ENCODE measurements at regions not wholly inside any gene's neighbourhood (a gene's known extent, or its start where the extent isn't known, plus 50 kb on each side); places are given as distances from the start of the nearest gene placed in this dataset.
A peak's percentile ranks its signal among the peaks of the same experiment; 100 is the strongest.

GRCh38 chr15:98441599-98441998 lies 206.7 kb upstream of the IGF1R start:
- no peak overlapping the region for H3K27ac ChIP-seq
- no peaks in the 10 kb centered on the region for H3K9me3 ChIP-seq
- CTCF ChIA-PET, result interaction anchor here (0.6 to 10.2 kb wide), 42 partner anchors 10 to 1263 kb away, joined by 3 to 115 read pairs (median 4); partner anchors contain the start of genes IGF1R and SYNM
- peaks cover 8% of the 10 kb centered on the region for H3K4me1 ChIP-seq
- no peak overlapping the region for H3K4me2 ChIP-seq
- POLR2A ChIA-PET, result no interaction called here
- ATAC-seq (no peak), DNase-seq (ENCODE audit: low read depth in 1 of 2, low spot score in 1 of 2) (no peak), FAIRE-seq (no peak)
- no peak for TF ChIP-seq POLR2AphosphoS2 (conservative IDR thresholded peaks at IDR 0.05; ENCODE audit: low read length)
- TF ChIP-seq KDM1A (IDR thresholded peaks at IDR 0.05; ENCODE audit: low read depth), result no peak
- no peak for TF ChIP-seq RAD21 (conservative IDR thresholded peaks at IDR 0.05 in 1 of 2, IDR thresholded peaks at IDR 0.05 in 1 of 2)
- TF ChIP-seq GATA3 (IDR thresholded peaks at IDR 0.05; ENCODE audit: borderline replicate concordance), result no peak
- no peak for TF ChIP-seq HES2 (IDR thresholded peaks at IDR 0.05)
- TF ChIP-seq, protein P1, sequence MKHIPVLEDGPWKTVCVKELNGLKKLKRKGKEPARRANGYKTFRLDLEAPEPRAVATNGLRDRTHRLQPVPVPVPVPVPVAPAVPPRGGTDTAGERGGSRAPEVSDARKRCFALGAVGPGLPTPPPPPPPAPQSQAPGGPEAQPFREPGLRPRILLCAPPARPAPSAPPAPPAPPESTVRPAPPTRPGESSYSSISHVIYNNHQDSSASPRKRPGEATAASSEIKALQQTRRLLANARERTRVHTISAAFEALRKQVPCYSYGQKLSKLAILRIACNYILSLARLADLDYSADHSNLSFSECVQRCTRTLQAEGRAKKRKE (CRISPR knock-in tag; IDR thresholded peaks at IDR 0.05; ENCODE audit: low read depth), result no peak
- no peak for TF ChIP-seq JUNB (IDR thresholded peaks at IDR 0.05)
- TF ChIP-seq TFCP2L1 (CRISPR knock-in tag; IDR thresholded peaks at IDR 0.05), result no peak
- TF ChIP-seq EP300 (IDR thresholded peaks at IDR 0.05), result no peak
- WGBS (ENCODE audit: missing lambda C conversion rate), result 31% methylated on average over 5 of the region's 5 CpGs
- no peak overlapping the region for H3K4me3 ChIP-seq

DNA sequence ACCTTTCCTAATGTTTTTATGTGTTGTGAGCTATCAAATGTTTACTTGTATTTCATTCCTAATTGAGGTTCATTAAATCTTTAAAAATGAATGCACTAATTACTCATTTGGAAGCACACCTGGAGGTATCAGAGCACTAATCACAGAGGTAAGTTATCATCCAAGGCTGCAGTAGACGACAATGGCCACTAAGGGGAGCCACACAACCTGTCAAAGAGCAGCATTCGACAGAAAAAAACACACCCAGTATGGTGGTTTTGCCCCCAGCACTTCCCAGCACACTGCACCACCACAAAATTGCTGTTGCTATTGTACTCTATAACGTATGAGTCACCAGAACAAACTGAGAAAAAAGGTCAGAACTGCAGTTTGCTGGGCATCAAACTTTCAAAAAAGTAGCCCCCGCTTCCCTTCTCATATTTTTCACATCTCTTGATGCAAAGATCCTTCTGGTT lies 205.9 kb upstream of the IGF1R start:
- Histone ChIP-seq H3K4me3 (no peak overlapping the region), H3K4me1 (peaks cover 8% of the 10 kb centered on the region), H3K9me3 (no peaks in the 10 kb centered on the region), H3K4me2 (peak overlapping the region; percentile 60), H3K27ac (no peak overlapping the region)
- peak; percentile 80 to 86 for DNase-seq (ENCODE audit: low read depth in 1 of 2, low spot score in 1 of 2)
- TF ChIP-seq BHLHE40 (IDR thresholded peaks at IDR 0.05; ENCODE audit: low read depth, low read length), result no peak
- TF ChIP-seq RFX5 (IDR thresholded peaks at IDR 0.05), result no peak
- no peak for TF ChIP-seq MYC (IDR thresholded peaks at IDR 0.05; ENCODE audit: borderline replicate concordance, low read length)
- TF ChIP-seq NPAS2 (CRISPR knock-in tag; IDR thresholded peaks at IDR 0.05; ENCODE audit: borderline replicate concordance), result no peak
- TF ChIP-seq ZC3H11A (IDR thresholded peaks at IDR 0.05), result no peak
- TF ChIP-seq FOSL2 (IDR thresholded peaks at IDR 0.05), result no peak
- TF ChIP-seq FOSL2 (CRISPR knock-in tag; IDR thresholded peaks at IDR 0.05), result peak; percentile 80
- peak; percentile 86 for TF ChIP-seq SMC3 (IDR thresholded peaks at IDR 0.05)
- TF ChIP-seq, protein P2, sequence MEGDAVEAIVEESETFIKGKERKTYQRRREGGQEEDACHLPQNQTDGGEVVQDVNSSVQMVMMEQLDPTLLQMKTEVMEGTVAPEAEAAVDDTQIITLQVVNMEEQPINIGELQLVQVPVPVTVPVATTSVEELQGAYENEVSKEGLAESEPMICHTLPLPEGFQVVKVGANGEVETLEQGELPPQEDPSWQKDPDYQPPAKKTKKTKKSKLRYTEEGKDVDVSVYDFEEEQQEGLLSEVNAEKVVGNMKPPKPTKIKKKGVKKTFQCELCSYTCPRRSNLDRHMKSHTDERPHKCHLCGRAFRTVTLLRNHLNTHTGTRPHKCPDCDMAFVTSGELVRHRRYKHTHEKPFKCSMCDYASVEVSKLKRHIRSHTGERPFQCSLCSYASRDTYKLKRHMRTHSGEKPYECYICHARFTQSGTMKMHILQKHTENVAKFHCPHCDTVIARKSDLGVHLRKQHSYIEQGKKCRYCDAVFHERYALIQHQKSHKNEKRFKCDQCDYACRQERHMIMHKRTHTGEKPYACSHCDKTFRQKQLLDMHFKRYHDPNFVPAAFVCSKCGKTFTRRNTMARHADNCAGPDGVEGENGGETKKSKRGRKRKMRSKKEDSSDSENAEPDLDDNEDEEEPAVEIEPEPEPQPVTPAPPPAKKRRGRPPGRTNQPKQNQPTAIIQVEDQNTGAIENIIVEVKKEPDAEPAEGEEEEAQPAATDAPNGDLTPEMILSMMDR (IDR thresholded peaks at IDR 0.05), result peak; percentile 97
- TF ChIP-seq TFCP2L1 (CRISPR knock-in tag; IDR thresholded peaks at IDR 0.05), result no peak
- TF ChIP-seq ESRRA (IDR thresholded peaks at IDR 0.05; ENCODE audit: borderline replicate concordance, low read length), result no peak
- TF ChIP-seq PBX3 (IDR thresholded peaks at IDR 0.05), result no peak
- TF ChIP-seq RCOR1 (IDR thresholded peaks at IDR 0.05; ENCODE audit: low read depth, low read length), result no peak
- TF ChIP-seq ELK1 (IDR thresholded peaks at IDR 0.05; ENCODE audit: low read depth, low read length), result no peak
- no peak for TF ChIP-seq MAFK (IDR thresholded peaks at IDR 0.05; ENCODE audit: partially characterized antibody)
- TF ChIP-seq SREBF2 (IDR thresholded peaks at IDR 0.05), result no peak
- no peak for TF ChIP-seq RARB (CRISPR knock-in tag; IDR thresholded peaks at IDR 0.05)
- peak; percentile 97 to 98 for TF ChIP-seq RAD21 (conservative IDR thresholded peaks at IDR 0.05 in 1 of 2, IDR thresholded peaks at IDR 0.05 in 1 of 2)
- TF ChIP-seq HES2 (IDR thresholded peaks at IDR 0.05), result no peak
- TF ChIP-seq, protein P3, sequence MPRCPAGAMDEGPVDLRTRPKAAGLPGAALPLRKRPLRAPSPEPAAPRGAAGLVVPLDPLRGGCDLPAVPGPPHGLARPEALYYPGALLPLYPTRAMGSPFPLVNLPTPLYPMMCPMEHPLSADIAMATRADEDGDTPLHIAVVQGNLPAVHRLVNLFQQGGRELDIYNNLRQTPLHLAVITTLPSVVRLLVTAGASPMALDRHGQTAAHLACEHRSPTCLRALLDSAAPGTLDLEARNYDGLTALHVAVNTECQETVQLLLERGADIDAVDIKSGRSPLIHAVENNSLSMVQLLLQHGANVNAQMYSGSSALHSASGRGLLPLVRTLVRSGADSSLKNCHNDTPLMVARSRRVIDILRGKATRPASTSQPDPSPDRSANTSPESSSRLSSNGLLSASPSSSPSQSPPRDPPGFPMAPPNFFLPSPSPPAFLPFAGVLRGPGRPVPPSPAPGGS (IDR thresholded peaks at IDR 0.05), result no peak
- TF ChIP-seq ZFP36 (IDR thresholded peaks at IDR 0.05; ENCODE audit: borderline replicate concordance, partially characterized antibody), result no peak
- no peak for TF ChIP-seq CHD4 (IDR thresholded peaks at IDR 0.05; ENCODE audit: borderline replicate concordance)
- TF ChIP-seq GATA3 (IDR thresholded peaks at IDR 0.05; ENCODE audit: borderline replicate concordance), result no peak
- TF ChIP-seq, protein P1 (CRISPR knock-in tag; IDR thresholded peaks at IDR 0.05; ENCODE audit: low read depth), result no peak
- TF ChIP-seq POLR2AphosphoS2 (conservative IDR thresholded peaks at IDR 0.05; ENCODE audit: low read length), result no peak
- no peak for TF ChIP-seq EHF (CRISPR knock-in tag; IDR thresholded peaks at IDR 0.05)
- no peak for TF ChIP-seq CHD2 (IDR thresholded peaks at IDR 0.05; ENCODE audit: low read length, partially characterized antibody)
- ChIA-PET POLR2A (no interaction called here), CTCF (interaction anchor here (0.6 to 10.2 kb wide), 55 partner anchors 9 to 1262 kb away, joined by 3 to 115 read pairs (median 4); partner anchors contain the start of genes IGF1R and SYNM)
- ATAC-seq, result peak; percentile 57 to 86
- peak; percentile 100 for FAIRE-seq
- 17% methylated on average over 4 of the region's 4 CpGs for WGBS (ENCODE audit: missing lambda C conversion rate)

Data from A549 (cell line).